IPS DF 19.7 (cell line): ENCODE measurements at regions not wholly inside any gene's neighbourhood (a gene's known extent, or its start where the extent isn't known, plus 50 kb on each side); places are given as distances from the start of the nearest gene placed in this dataset.
A peak's percentile ranks its signal among the peaks of the same experiment; 100 is the strongest.

ENCODE experiments used
- DNase-seq: peaks from one replicate; pipeline ENCODE4 v3.0.0-alpha.2; 2013; ENCODE audit warnings: low read depth, low spot score

DNA sequence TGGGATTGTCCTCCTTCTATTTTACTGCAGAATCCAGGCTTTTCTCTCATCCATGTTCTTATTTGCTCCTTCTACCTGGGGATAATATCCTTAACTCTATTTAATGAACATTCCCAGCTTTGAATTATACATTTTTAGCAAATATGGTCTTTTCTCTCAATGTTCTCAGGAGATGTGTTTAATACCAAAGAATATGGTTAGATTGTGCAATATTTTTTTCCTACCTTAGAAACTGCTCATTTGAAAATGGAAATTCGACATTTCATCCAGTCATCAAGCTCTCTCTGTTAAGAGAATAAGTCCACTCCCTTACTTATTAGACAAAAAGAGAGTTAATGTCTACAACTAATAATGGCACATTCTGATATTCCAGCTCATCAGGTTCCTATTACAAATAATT is 160.4 kb upstream of the GULP1 start:
- no peak for DNase-seq

DNA sequence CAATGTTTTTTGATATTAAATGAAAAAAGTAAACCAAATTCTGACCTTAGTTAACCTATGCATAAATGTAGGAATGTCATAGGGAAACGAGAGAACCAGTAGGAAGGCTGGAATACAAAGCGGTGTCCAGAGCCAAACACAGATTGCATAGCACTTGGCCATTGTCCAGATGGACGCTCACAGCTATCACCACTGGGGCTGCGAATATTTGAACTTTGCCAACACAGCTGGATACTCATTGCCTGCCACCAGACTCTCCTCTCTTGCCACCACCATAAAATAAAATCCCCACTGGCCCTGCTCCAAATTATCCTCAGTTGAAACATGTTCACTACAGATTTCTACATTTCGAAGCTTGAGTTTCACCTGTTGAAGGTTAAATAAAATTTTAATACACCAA is 159.3 kb upstream of the GULP1 start:
- DNase-seq: no peak

DNA sequence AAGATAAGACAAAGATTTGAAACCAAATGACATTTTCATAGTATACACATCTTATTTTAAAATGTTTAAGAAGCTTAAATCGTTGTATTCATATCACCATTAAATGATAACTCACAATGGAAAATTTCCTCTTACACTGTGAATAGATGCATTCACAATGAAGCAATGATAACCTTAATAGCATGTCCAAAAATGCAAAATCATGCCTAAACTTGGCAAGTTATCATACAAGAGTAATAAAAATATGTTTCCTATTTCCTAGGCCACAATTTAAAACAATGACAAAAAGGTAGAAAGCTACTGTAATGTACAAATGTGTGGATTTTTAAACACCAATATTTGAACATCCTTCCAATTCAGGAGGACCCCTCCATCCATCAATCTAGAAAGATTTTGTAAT is 157.4 kb upstream of the GULP1 start:
- no peak for DNase-seq

DNA sequence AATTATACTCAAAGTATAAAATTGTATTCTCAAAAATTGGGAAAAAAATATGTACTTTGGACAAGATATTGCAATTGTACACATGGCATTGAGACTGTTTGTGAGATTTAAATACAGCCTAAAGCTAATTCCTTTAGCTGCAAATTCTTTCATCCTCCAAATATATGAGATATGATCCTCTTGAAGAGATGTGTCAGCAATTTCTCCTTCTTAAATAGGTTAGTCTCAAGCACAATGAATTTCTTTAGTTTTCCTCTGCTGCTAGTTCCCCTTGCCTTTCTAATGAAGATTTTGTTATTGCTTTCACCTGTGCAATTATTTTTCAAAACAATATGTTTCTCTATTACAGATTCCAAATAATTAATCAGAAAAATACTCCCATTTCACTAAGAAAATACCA is 153.4 kb upstream of the GULP1 start:
- DNase-seq: no peak

DNA sequence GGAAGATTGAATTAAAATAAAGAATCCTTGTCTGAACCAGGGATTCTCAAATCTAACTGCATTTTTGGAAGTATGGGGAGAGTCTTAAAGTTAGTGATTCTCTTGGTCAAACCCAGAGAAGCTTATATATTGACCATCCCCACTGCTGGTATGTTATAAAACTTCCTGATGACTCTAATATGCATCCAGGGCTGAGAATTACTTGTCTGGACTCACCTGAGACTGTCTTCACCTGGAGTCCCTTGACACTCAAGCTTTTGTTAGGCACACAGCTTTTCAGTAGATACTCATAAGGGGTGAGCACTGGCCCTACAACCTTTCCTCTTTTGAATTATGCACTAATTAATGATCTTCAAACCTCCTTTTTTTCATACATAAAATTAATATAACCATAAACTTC is 149.6 kb upstream of the GULP1 start:
- DNase-seq: no peak

DNA sequence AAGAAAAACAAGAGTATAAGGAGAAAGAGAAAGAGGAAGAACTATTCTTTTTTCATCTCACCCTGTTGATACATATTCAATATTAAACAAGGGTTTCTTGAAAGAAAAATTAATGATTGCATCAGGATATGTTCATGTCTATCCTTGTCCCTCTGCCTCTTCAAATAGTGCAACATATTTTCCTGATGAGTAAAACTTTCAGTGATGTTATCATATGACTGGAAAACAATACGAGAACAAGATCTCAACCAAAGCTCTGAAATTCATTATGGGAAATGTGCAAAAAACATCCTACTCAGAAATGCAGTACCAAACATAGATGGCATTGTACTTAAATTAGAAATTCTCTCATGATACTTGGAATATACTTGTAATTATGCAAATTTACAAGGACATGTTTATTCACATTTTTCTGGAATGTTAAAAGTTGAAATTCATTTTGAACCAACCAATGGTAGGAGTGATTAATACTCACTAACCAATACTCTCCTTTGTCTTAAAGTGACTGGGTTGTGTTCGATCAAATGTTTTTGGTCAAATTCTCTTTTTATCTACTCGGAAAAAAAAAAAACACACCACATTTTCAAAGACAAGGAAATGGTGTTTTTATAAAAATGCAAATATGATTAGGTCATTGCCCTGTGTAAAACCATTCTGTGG is 148.9 kb upstream of the GULP1 start:
- no peak for DNase-seq

DNA sequence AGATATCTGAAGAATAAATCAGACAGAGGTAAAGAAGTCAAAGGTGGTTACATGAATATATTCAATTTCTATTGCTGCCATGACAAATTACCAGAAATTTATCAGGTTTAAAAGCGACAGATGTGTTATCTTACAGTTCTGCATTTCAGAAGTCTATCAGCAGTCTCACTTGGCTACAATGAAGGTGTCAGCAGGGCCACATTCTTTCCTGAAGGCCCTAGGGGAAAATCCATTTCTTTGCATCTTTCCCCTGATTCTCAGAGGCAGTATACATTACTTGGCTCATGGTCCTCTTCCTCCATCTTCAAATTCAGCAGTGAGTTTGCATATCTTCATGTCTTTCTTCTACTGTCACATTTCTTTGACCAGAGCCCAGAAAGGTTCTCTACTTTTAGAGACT is 145.8 kb upstream of the GULP1 start:
- DNase-seq: no peak

DNA sequence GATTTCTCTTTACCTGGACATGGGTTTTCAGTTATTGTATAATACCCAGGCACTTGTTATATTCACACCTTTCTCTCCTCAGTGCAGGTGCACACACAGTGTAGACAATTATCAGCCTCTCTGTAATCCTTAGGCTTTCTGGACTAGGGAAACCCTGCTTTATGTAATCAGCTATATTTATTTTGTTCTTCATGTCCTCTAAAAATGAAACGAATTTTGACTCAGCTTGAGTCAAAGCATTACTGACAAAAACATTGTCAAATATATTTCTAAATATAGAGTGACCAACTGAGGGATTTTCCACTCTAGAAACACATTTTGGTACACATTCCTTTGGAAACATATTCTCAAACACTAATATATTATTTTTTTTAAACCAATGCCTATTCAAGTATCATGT is 144.8 kb upstream of the GULP1 start:
- no peak for DNase-seq

DNA sequence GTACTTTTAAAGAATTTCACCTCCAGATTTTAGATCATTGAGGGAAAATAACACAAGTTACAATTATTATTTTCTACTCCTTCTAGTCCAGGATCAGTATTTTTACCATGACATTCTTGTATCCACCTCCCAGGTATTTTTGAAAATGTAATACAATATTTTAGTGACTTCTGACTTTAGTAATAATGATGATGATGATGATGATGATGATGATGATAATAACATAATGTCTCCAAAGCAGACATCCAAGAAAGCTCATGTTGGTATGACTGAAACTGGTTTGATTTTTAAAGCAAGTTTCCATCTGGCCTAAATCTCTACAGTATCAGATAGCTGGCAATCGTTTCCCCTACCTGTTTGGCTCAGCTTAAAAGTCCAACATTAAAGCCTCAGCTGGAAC is 140.0 kb upstream of the GULP1 start:
- DNase-seq: no peak

DNA sequence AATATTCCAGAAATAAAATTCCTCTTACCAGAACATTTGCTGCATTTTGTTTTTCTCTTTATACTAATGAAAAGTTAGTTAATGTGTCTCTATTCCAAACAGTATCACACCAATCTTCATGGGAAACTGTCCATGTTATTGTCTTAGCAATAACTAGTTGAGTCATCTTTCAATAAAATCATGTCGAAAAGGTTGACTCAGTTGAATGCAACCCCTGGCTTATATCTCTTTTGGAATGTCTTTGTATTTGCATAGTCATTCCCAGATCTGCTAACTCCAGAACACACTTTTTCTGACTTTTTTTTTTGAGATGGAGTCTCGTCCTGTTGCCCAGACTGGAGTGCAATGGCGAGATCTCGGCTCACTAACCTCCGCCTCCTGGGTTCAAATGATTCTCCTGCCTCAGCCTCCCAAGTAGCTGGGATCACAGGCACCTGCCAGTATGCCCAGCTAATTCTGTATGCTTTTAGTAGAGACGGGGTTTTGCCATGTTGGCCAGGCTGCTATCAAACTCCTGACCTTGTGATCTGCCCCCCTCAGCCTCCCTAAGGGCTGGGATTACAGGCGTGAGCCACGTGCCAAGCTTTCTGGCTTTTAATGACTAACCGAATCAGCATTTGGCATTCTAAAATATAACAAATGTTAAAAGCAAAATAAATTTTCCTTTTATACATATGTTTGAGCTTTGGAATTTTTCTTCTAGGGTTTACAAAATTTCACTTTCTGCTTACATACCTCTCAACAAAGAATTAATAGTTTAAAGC is 133.2 kb upstream of the GULP1 start:
- DNase-seq: no peak

DNA sequence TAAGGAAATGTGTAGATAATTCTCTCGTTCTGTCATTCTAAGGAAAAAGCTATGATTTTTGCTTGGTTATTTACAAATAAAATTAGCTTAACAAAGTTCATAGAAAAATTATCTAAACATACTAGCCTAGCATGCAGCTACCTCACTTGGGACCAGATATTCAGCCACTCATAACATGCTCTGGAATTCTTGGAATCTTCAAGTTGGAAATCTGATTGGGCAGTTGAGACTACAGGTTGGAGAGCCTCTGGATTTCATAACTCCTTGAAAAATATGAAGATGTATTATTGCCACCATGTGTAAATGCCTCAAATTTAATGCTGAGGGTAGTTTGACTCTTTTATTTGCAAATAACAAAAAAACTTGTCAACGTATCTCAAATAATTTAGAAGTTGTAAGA is 132.2 kb upstream of the GULP1 start:
- no peak for DNase-seq

DNA sequence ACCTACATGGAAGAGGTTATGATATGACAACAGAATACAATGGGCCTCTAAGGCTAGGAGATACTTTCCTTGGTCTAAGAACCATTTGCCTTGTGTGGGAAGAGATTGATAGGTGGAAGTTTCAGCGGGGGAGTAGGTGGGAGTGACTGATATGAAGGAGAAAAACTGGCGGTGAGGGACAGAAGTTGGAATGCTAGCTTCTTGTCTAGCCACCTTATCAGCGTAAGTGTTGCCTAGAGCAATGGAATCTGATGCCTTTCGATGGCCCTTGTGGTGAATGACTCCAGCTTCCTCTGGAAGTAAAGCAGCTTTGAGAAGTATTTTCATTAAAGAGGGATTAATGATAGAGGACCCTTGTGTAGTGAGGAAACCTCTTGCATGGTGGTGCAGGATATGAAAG is 121.3 kb upstream of the GULP1 start:
- no peak for DNase-seq

DNA sequence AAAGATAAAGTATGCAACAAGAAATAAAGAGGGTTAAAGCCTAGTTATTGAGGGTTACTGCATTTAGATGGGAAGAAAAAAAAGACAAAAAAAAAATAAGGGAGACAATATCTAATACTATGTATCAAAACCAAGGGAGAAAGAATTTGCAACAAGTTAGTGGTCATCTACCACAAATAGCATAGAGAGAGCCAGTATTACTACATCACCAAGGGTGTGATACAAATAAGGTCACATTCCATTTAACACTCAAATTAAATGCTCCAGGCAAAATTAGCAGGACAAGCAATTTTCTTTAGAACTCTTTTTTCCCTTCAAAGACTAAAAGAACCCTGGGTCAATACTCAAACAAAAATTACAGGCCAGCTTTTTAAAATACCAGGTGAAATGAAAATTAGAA is 115.1 kb upstream of the GULP1 start:
- DNase-seq: no peak

DNA sequence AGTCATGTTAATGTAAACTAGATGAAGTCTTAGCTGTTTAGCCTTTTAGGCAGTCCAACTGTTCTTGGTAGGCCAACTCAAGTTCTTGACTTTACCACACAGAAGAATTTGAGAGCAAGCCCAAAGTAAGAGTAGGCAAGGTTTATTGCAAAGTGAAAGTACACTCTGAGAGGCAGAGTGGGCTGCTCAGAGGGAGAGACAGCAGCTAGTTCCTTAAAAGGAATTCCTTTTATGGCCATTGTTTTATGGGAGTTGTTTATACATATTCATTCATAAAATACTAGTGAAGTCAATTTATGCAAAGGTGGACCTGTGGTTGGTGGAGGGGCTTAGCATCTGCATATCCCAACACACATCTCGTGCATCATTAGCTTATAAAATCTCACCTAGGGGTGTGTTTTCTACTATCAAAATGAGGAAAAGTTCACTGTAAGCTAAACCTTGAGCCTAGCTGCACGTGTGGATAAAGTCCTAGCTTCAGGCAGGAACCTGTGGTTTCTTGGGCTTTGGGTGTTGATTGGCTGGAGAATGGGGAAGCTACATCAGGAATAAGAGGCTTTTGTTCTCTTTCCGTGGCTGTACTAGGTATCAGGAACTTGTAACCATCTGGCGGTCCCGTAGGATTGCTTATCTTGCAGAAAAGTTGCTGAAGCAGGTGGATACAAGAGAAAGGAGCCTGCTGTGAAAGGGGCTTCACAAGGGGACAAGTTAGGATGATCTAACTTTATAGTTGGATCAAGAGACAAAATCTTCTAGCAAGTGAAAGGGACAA is 110.4 kb upstream of the GULP1 start:
- peak; percentile 50 for DNase-seq

DNA sequence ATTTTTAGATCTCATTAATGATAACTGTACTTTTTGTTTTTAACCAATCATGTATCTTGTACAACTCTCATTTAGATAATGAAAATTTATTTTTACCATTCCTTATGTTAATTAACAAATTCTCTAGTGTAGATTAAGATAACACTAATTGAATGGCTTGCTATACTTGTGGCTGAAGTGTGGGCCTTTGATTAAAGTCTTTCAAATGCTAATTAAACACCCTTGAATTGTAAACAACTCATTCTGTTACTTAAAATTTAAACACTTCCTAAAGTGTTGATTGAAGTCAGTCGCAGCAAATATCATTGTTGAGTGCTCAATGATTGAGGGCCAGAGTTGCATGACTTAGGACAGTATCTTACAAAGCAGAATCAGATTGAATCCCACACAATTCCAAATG is 109.8 kb upstream of the GULP1 start:
- no peak for DNase-seq

DNA sequence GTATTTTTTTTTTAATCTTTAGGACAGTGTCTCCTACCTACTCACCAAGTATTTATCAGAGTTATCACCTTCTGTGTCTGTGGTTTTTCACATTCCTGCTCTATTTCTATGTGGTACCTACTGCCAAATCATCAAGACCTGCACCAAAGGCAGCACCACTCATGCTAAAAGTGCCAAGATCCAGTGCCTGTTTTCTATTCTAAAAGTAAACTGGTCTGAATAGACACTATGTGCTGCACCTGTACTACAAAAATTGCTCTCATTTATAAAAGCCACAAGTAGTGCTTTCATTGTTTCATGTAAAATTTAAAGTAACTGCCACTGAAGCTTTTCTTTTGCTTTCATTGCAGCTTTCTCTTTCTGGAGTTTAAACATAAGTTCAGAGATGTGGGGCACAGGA is 103.9 kb upstream of the GULP1 start:
- DNase-seq: no peak

DNA sequence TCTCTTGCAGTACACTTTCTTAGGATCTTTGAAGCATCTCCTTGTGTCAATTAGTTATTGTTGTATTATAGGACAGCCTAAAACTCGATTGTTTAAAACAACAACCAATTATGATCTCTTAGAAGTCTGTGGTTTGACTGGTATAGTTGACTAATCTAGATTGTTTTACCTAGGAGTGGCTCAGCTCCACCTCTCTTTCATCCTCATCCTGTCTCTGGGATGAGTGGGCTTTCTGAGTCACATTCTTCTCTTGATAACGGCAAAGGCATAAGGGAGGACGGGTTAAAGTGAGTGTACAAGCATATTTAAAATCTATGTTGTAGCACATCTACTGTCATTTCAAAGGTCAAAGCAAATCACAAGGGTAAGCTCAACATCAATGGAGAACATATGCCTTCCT is 102.3 kb upstream of the GULP1 start:
- no peak for DNase-seq

DNA sequence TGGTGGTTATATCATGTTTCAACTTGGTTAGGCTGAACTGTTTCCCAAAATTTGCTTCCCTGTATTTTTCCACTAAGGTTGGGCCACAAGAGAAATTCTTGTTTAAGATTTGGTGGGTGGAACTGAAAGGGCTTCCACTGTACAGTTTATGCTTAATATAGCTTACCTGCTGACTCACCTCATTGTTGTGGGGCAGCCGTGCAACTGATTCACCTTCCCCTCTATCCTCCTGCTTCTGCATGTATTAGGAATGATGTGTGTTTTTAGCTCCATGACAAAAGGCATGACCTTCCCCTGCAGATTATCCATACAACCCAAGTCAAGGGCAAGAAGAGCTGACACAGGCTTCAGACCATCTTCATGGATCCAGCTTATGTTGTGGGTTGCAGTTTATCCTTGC is 98.4 kb upstream of the GULP1 start:
- DNase-seq: no peak

DNA sequence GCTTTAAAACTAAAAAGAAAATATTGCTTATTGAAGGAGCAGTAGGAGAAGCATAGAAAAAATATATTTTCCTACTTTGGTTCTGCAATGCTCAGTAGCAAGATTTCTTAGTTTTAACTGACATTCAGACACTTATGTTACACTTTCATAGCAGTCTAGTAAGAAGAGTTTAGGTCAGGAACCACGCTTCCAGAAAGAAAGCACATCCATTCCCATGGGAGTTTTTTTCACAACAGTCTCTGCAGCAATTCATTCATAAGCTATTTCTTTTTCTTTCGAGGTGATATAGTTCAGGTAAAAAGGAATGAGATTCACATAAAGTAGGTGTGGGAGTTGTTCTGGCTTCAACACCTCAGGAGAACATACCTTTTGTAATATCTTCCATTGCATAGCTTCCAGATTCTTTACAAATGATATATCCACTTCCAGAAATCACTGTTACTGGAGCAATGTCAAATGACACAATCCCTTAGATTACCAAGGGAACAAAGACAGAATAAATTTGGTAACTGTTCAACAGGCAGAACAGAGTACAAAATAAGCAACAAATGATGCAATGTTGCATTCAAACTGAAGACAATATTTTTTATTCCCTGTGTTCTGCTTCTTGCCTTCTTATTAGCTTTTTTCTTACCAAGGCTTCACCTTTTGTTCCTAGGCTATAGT is 95.2 kb upstream of the GULP1 start:
- no peak for DNase-seq

DNA sequence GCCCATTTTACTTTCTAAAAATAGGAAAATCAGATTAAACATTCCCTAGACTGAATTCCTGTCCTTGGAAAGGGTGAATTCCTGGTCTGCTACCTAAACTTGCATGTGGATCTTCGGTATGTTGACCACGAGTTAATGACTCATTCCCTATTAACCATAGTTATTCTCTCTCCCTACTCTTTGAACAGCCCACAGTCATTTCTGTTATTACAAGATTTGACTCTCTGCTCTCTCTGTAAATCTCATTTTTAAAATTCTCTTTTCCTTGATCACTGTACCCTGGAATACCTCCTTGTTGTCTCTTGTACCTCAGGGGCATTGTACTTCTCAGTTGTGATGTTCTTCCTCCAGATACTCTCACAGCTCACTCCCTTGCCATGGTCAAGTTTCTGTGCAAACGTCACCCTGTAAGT is 92.0 kb upstream of the GULP1 start:
- DNase-seq: no peak

DNA sequence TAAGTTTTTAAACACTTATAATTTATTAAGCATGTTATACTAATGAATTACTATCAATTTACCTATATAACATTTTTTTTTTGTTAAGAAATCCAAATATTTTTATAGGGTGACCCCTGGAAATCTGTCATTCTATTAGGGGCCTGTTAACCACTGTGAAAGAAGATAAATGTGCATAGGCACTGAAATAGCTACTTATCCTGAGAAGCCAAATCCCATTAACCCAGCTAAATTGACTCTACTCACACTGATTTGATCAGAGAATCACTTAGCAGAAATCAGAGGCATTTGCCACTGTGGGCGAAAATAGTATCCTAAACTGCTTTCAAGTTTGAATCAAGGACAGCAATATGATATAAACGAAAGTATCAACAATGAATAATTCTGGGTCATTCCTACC is 90.0 kb upstream of the GULP1 start:
- DNase-seq: no peak

DNA sequence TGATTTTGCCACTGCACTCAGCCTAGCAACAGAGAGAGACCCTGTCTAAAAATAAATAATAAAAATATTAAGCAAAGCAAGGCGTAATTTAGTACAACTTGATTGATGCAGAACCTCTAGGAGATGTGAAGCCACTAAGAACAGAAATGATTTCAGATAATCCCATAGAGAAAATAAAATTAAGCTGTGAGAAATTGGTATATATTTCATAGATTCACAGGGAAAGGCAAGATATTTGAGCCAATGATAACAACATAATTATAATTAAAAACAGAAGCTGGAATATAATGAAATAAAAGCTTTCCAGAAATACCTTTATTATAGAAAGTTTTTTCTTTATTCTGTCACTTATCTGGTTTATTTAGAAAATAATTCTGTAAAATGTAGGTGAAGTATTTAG is 88.9 kb upstream of the GULP1 start:
- no peak for DNase-seq
